Vagina (tissue), 2 donors: ENCODE measurements at regions not wholly inside any gene's neighbourhood (a gene's known extent, or its start where the extent isn't known, plus 50 kb on each side); places are given as distances from the start of the nearest gene placed in this dataset.
A peak's percentile ranks its signal among the peaks of the same experiment; 100 is the strongest.

Experiments
- CTCF ChIP-seq, 3 experiments: fragments of 450-650 bp in 2 of 3; fragments of 200-600 bp in 1 of 3; sonication (generic) in 1 of 3; IDR thresholded peaks; one replicate each; pipeline ENCODE4 v1.5.1; 2017 to 2019; ENCODE audit warnings: antibody characterized with exemption in 3 of 3, mild to moderate bottlenecking in 2 of 3, moderate library complexity in 2 of 3
- POLR2A ChIP-seq, 2 donors: fragments of 450-650 bp; IDR thresholded peaks; one replicate each; pipeline ENCODE4 v1.6.1; 2017; ENCODE audit warnings: antibody characterized with exemption in 2 of 2, mild to moderate bottlenecking in 2 of 2, moderate library complexity in 2 of 2

DNA sequence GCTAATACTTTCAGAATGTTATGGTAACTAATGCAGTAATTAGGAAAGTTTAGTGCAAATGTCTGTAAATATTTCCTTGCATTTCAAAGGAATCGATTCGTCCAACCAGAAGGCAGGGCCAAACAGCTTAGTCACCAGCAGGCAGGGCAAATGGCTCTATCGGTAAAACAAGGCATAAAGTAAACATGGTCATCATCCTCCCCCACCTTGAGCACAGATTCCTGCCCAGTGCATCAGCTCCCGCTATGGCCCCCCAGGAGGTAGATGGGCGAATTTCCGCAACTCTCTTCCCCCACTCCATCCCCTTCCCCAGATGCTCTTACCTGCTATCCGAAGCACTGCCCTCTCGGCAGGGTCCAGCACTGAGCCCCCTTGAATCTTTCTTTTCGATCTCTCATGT is 103.8 kb upstream of the BEND6 start:
- peak in 1 of 3 experiments; percentile 2 for TF ChIP-seq CTCF (IDR thresholded peaks at IDR 0.05)
- TF ChIP-seq POLR2A (IDR thresholded peaks at IDR 0.05): no peak
